ENCODE measurements at regions not wholly inside any gene's neighbourhood (a gene's known extent, or its start where the extent isn't known, plus 50 kb on each side); places are given as distances from the start of the nearest gene placed in this dataset. TPM values are rescaled to one million over a fixed set of nuclear protein-coding genes. Genes with fewer than 3 reads are reported as not detected.

DNA sequence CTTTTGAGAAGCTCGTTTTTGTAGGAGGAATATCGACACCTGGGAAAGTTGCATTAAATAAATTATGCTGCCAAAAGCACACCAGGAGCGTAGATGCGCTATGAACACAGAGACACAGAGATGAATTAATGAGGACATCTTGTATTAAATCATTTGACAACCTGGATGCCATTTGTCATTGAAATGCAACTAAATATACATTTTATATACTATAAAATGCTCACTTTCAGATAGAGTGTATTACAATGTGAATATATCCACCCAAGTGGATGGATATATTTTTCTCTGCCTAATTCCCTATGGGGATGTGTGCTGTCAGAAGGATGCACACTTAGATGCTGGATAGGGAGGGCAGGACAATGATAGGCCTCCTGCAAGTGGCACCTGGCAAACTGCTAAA, 426.2 kb downstream of the RIT2 start:
- Mint-ChIP-seq H3K27ac (no peak overlapping the region), H3K9me3 (peaks cover 19% of the 10 kb centered on the region), H3K4me1 (no peaks in the 10 kb centered on the region), H3K36me3 (peaks cover 3% of the 10 kb centered on the region), H3K27me3 (ENCODE audit: insufficient read depth, low read depth) (no peaks in the 10 kb centered on the region), H3K4me3 (no peak overlapping the region)
- Histone ChIP-seq H3K4me2 (no peak overlapping the region), H3K36me3 (no peaks in the 10 kb centered on the region), H2AFZ (replicated peaks) (no peak overlapping the region), H3F3A (ENCODE audit: low read depth) (no peaks in the 10 kb centered on the region), H4K20me1 (ENCODE audit: low read depth) (no peaks in the 10 kb centered on the region), H3K79me2 (ENCODE audit: low read depth) (no peaks in the 10 kb centered on the region), H3K4me3 (no peak overlapping the region), H3K9me3 (ENCODE audit: low read depth) (no peaks in the 10 kb centered on the region), H3K27me3 (no peaks in the 10 kb centered on the region), H3K4me1 (no peaks in the 10 kb centered on the region), H3K27ac (no peak overlapping the region), H3K9ac (no peak overlapping the region)
- DNase-seq (ENCODE audit: low spot score), result no peak
- no peak for TF ChIP-seq EZH2phosphoT487 (IDR thresholded peaks at IDR 0.05)
- TF ChIP-seq EZH2 (IDR thresholded peaks at IDR 0.05), result no peak
- TF ChIP-seq, protein P1, sequence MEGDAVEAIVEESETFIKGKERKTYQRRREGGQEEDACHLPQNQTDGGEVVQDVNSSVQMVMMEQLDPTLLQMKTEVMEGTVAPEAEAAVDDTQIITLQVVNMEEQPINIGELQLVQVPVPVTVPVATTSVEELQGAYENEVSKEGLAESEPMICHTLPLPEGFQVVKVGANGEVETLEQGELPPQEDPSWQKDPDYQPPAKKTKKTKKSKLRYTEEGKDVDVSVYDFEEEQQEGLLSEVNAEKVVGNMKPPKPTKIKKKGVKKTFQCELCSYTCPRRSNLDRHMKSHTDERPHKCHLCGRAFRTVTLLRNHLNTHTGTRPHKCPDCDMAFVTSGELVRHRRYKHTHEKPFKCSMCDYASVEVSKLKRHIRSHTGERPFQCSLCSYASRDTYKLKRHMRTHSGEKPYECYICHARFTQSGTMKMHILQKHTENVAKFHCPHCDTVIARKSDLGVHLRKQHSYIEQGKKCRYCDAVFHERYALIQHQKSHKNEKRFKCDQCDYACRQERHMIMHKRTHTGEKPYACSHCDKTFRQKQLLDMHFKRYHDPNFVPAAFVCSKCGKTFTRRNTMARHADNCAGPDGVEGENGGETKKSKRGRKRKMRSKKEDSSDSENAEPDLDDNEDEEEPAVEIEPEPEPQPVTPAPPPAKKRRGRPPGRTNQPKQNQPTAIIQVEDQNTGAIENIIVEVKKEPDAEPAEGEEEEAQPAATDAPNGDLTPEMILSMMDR (IDR thresholded peaks at IDR 0.05), result no peak

Small RNA genes lying in the stretch of these regions (small RNA-seq; reads per million reads assigned to genes)
- not detected for gene RNA5SP454

All from neural progenitor cell (in vitro differentiated cells).